ENCODE measurements at regions not wholly inside any gene's neighbourhood (a gene's known extent, or its start where the extent isn't known, plus 50 kb on each side); places are given as distances from the start of the nearest gene placed in this dataset.

GRCh38 chr1:239467730-239468129 lies 81.4 kb downstream of the CHRM3 start:
- H3K27ac ChIP-seq = no peak overlapping the region
- no peaks in the 10 kb centered on the region for H3K4me1 ChIP-seq
- 58 to 71% methylated on average over 2 of the region's 2 CpGs for WGBS, 2 donors
- no peak overlapping the region for H3K4me3 ChIP-seq
- DNase-seq (no peak), ATAC-seq (no peak)
- intact Hi-C loops (cut with DNase I) = no loop called here
- TF ChIP-seq CTCF (IDR thresholded peaks at IDR 0.05) = no peak
- TF ChIP-seq POLR2A (IDR thresholded peaks at IDR 0.05) = no peak
- no peaks in the 10 kb centered on the region for H3K9me3 ChIP-seq
- H3K27me3 ChIP-seq = no peaks in the 10 kb centered on the region
- H3K36me3 ChIP-seq (replicated peaks in 1 of 2; ENCODE audit: insufficient read depth in 1 of 2, low read depth in 2 of 2) = no peaks in the 10 kb centered on the region

- H3K27me3 ChIP-seq = no peaks in the 10 kb centered on the region
- TF ChIP-seq CTCF (IDR thresholded peaks at IDR 0.05) = no peak
- TF ChIP-seq POLR2A (IDR thresholded peaks at IDR 0.05) = no peak
These were observed 91.7 kb downstream of the CHRM3 start for GRCh38 chr1:239478069-239478468.

GRCh38 chr1:239483391-239483790 lies 97.0 kb downstream of the CHRM3 start:
- DNase-seq (no peak), ATAC-seq (no peak)
- no peaks in the 10 kb centered on the region for H3K4me1 ChIP-seq
- H3K27me3 ChIP-seq = no peaks in the 10 kb centered on the region
- no peaks in the 10 kb centered on the region for H3K36me3 ChIP-seq (replicated peaks in 1 of 2; ENCODE audit: insufficient read depth in 1 of 2, low read depth in 2 of 2)
- H3K4me3 ChIP-seq = no peak overlapping the region
- H3K27ac ChIP-seq = no peak overlapping the region
- intact Hi-C loops (cut with DNase I) = no loop called here
- WGBS, 2 donors = 48 to 72% methylated on average over 2 of the region's 2 CpGs
- peaks cover 0 to 5% (median 0%) of the 10 kb centered on the region in 3 donors for H3K9me3 ChIP-seq
- no peak for TF ChIP-seq POLR2A (IDR thresholded peaks at IDR 0.05)
- no peak for TF ChIP-seq CTCF (IDR thresholded peaks at IDR 0.05)

More at GRCh38 chr1:239478069-239478468, 91.7 kb downstream of the CHRM3 start:
- intact Hi-C loops (cut with DNase I) = no loop called here
- no peak for DNase-seq
- Histone ChIP-seq H3K4me1 (no peaks in the 10 kb centered on the region), H3K9me3 (peaks cover 0 to 8% (median 0%) of the 10 kb centered on the region in 3 donors), H3K27ac (no peak overlapping the region), H3K4me3 (no peak overlapping the region), H3K36me3 (replicated peaks in 1 of 2; ENCODE audit: insufficient read depth in 1 of 2, low read depth in 2 of 2) (no peaks in the 10 kb centered on the region)
- no peak for ATAC-seq

- no peaks in the 10 kb centered on the region for H3K27me3 ChIP-seq
- H3K9me3 ChIP-seq = no peaks in the 10 kb centered on the region
- intact Hi-C loops (cut with DNase I) = no loop called here
- TF ChIP-seq CTCF (IDR thresholded peaks at IDR 0.05) = no peak
- no peak for TF ChIP-seq POLR2A (IDR thresholded peaks at IDR 0.05)
- no peak for DNase-seq
- no peak overlapping the region for H3K27ac ChIP-seq
- no peak for ATAC-seq
- no peak overlapping the region for H3K4me3 ChIP-seq
- no peaks in the 10 kb centered on the region for H3K4me1 ChIP-seq
- WGBS, 2 donors = 94 to 98% methylated on average over 2 of the region's 2 CpGs
- H3K36me3 ChIP-seq (replicated peaks in 1 of 2; ENCODE audit: insufficient read depth in 1 of 2, low read depth in 2 of 2) = no peaks in the 10 kb centered on the region
These were observed 107.5 kb downstream of the CHRM3 start for GRCh38 chr1:239493811-239494414.

GRCh38 chr1:239505094-239505493 lies 118.7 kb downstream of the CHRM3 start:
- Histone ChIP-seq H3K4me3 (no peak overlapping the region), H3K27me3 (no peaks in the 10 kb centered on the region), H3K27ac (no peak overlapping the region), H3K4me1 (no peaks in the 10 kb centered on the region), H3K36me3 (replicated peaks in 1 of 2; ENCODE audit: insufficient read depth in 1 of 2, low read depth in 2 of 2) (no peaks in the 10 kb centered on the region), H3K9me3 (peaks cover 0 to 14% (median 3%) of the 10 kb centered on the region in 3 donors)
- intact Hi-C loops (cut with DNase I) = no loop called here
- ATAC-seq (no peak), DNase-seq (no peak)
- no peak for TF ChIP-seq POLR2A (IDR thresholded peaks at IDR 0.05)
- no peak for TF ChIP-seq CTCF (IDR thresholded peaks at IDR 0.05)
